HG02798 (cell line): ENCODE measurements at regions not wholly inside any gene's neighbourhood (a gene's known extent, or its start where the extent isn't known, plus 50 kb on each side); places are given as distances from the start of the nearest gene placed in this dataset.
"Not testable (repeated sequence)": the region's sequence is repeated elsewhere in the genome, so short reads cannot be mapped to it uniquely, and the experiment has no call there.

Experiments
- ATAC-seq: cut with Tn5 transposase; IDR thresholded peaks from one replicate; pipeline ENCODE4 v1.9.1; 2021; ENCODE audit warnings: mild to moderate bottlenecking; ENCODE audit not compliant: unreplicated experiment, poor library complexity

GRCh38 chr2:175437167-175437566 lies 255.7 kb upstream of the ATP5MC3 start:
- no peak for ATAC-seq

- no peak for ATAC-seq
Observed at GRCh38 chr2:175436076-175436475, 254.6 kb upstream of the ATP5MC3 start.

- ATAC-seq: no peak
Observed at GRCh38 chr2:175435012-175435411, 253.5 kb upstream of the ATP5MC3 start.

GRCh38 chr2:175432793-175433192 lies 251.3 kb upstream of the ATP5MC3 start:
- ATAC-seq: no peak

GRCh38 chr2:175432021-175432420 lies 250.5 kb upstream of the ATP5MC3 start:
- no peak for ATAC-seq

- no peak for ATAC-seq
Observed at GRCh38 chr2:175431101-175431946, 249.8 kb upstream of the ATP5MC3 start.

GRCh38 chr2:175430236-175430635 lies 248.7 kb upstream of the ATP5MC3 start:
- ATAC-seq: no peak

GRCh38 chr2:175418224-175418835 lies 236.8 kb upstream of the ATP5MC3 start:
- no peak for ATAC-seq

- peak; percentile 65 for ATAC-seq
Observed at GRCh38 chr2:175414882-175415487, 233.5 kb upstream of the ATP5MC3 start.

- no peak for ATAC-seq
Observed at GRCh38 chr2:175414191-175414881, 232.8 kb upstream of the ATP5MC3 start.

- not testable (repeated sequence) for ATAC-seq
Observed at GRCh38 chr2:175410941-175411340, 229.4 kb upstream of the ATP5MC3 start.

GRCh38 chr2:175404839-175405238 lies 223.3 kb upstream of the ATP5MC3 start:
- ATAC-seq: no peak

- no peak for ATAC-seq
Observed at GRCh38 chr2:175403599-175404221, 222.2 kb upstream of the ATP5MC3 start.

GRCh38 chr2:175402571-175402970 lies 221.1 kb upstream of the ATP5MC3 start:
- ATAC-seq: no peak

GRCh38 chr2:175401956-175402469 lies 220.5 kb upstream of the ATP5MC3 start:
- ATAC-seq: no peak

- no peak for ATAC-seq
Observed at GRCh38 chr2:175400975-175401374, 219.5 kb upstream of the ATP5MC3 start.

- no peak for ATAC-seq
Observed at GRCh38 chr2:175399326-175399725, 217.8 kb upstream of the ATP5MC3 start.

- ATAC-seq: no peak
Observed at GRCh38 chr2:175398848-175399247, 217.3 kb upstream of the ATP5MC3 start.

- ATAC-seq: no peak
Observed at GRCh38 chr2:175396696-175397095, 215.2 kb upstream of the ATP5MC3 start.

- no peak for ATAC-seq
Observed at GRCh38 chr2:175393851-175394250, 212.3 kb upstream of the ATP5MC3 start.
